PC-9 (cell line): ENCODE measurements at regions not wholly inside any gene's neighbourhood (a gene's known extent, or its start where the extent isn't known, plus 50 kb on each side); places are given as distances from the start of the nearest gene placed in this dataset.

ENCODE experiments used
- BruUV-seq: library from RNA; stranded (reverse); fragments of 400-500 nt; replicated peaks from 2 replicates; lab custom pipeline; 2021; lab: Mats Ljungman, UMichigan
- CTCF ChIA-PET: fragments of 300-600 bp; sonication (Branson Sonifier 250); formaldehyde crosslinking; loops from one replicate; lab custom pipeline; 2022; ENCODE audit warnings: antibody characterized with exemption; lab: Charles Lee
- POLR2A ChIA-PET: fragments of 300-600 bp; sonication (Branson Sonifier 250); formaldehyde crosslinking; loops from one replicate; lab custom pipeline; 2022; ENCODE audit warnings: antibody characterized with exemption; ENCODE audit not compliant: unreplicated experiment; lab: Charles Lee
- DNase-seq, 2 experiments: peaks; one replicate each; pipeline versions ENCODE4 v3.0.0 to v3.0.0-alpha.2; 2015 to 2022; ENCODE audit warnings: mixed read lengths in 1 of 2
- H2AFZ ChIP-seq: fragments of 200-600 bp; sonication (generic); 2 replicates; pipeline ENCODE4 v1.8.1; 2017; ENCODE audit warnings: antibody characterized with exemption
- H3F3A ChIP-seq: fragments of 200-600 bp; sonication (generic); 2 replicates; pipeline ENCODE4 v1.8.1; 2017; ENCODE audit warnings: antibody characterized with exemption, mild to moderate bottlenecking, low read depth; ENCODE audit not compliant: insufficient read depth
- H3K27ac ChIP-seq: fragments of 200-600 bp; sonication (generic); 2 replicates; pipeline ENCODE4 v1.6.1; 2016; ENCODE audit warnings: mixed run types
- H3K27me3 ChIP-seq: fragments of 200-600 bp; sonication (generic); 2 replicates; pipeline ENCODE4 v1.6.1; 2016; ENCODE audit warnings: low read depth, mixed run types; ENCODE audit not compliant: insufficient read depth
- H3K36me3 ChIP-seq: fragments of 200-600 bp; sonication (generic); 2 replicates; pipeline ENCODE4 v1.6.1; 2016; ENCODE audit warnings: low read depth, mixed run types
- H3K4me1 ChIP-seq: fragments of 200-600 bp; sonication (generic); replicated peaks from 2 replicates; pipeline ENCODE4 v1.6.1; 2016; ENCODE audit warnings: mixed run types; ENCODE audit not compliant: insufficient read depth
- H3K4me2 ChIP-seq: fragments of 200-600 bp; sonication (generic); 2 replicates; pipeline ENCODE4 v1.6.1; 2017; ENCODE audit warnings: mixed run types
- H3K4me3 ChIP-seq: fragments of 200-600 bp; sonication (generic); 2 replicates; pipeline ENCODE4 v1.6.1; 2016; ENCODE audit warnings: mixed run types
- H3K79me2 ChIP-seq: fragments of 200-600 bp; sonication (generic); 2 replicates; pipeline ENCODE4 v1.6.1; 2017; ENCODE audit warnings: low read depth, mixed run types
- H3K9me2 ChIP-seq: fragments of 200-600 bp; sonication (generic); 2 replicates; pipeline ENCODE4 v1.8.1; 2017; ENCODE audit warnings: mild to moderate bottlenecking; ENCODE audit not compliant: insufficient read depth
- H3K9me3 ChIP-seq: fragments of 200-600 bp; sonication (generic); 2 replicates; pipeline ENCODE4 v1.8.1; 2016; ENCODE audit warnings: low read depth; ENCODE audit not compliant: insufficient read depth
- H4K20me1 ChIP-seq: fragments of 200-600 bp; sonication (generic); 2 replicates; pipeline ENCODE4 v1.8.1; 2017; ENCODE audit not compliant: insufficient read depth
- CTCF ChIP-seq: fragments of 200-600 bp; sonication (generic); conservative IDR thresholded peaks from 2 replicates; pipeline ENCODE4 v1.6.1; 2017; ENCODE audit warnings: mixed run types, antibody characterized with exemption, mild to moderate bottlenecking, moderate library complexity
- EZH2 ChIP-seq: fragments of 200-600 bp; sonication (generic); IDR thresholded peaks from 2 replicates; pipeline ENCODE4 v1.8.0; 2017; ENCODE audit warnings: antibody characterized with exemption, low read depth
- intact Hi-C: fragments of 100-400 bp; cut with micrococcal nuclease; formaldehyde crosslinking; loops from one replicate; pipeline ENCODE4 v1.10.0; 2022; ENCODE audit not compliant: unreplicated experiment

- TF ChIP-seq EZH2 (no peak), CTCF (no peak)
- Histone ChIP-seq H3K27ac (no peak overlapping the region), H4K20me1 (no peaks in the 10 kb centered on the region), H3K4me2 (no peak overlapping the region), H3K9me2 (no peaks in the 10 kb centered on the region), H3F3A (no peaks in the 10 kb centered on the region), H3K27me3 (no peaks in the 10 kb centered on the region), H2AFZ (no peak overlapping the region), H3K79me2 (no peaks in the 10 kb centered on the region), H3K4me1 (no peaks in the 10 kb centered on the region), H3K36me3 (no peaks in the 10 kb centered on the region), H3K4me3 (no peak overlapping the region), H3K9me3 (no peaks in the 10 kb centered on the region)
- intact Hi-C loops, result no loop called here
- DNase-seq, result no peak
- ChIA-PET POLR2A (no interaction called here), CTCF (no interaction called here)
- BruUV-seq, result no TSS peak
These were observed 140.1 kb upstream of the ATP2B1 start for GRCh38 chr12:89848732-89849131.

- Histone ChIP-seq H3K4me3 (no peak overlapping the region), H3K9me2 (no peaks in the 10 kb centered on the region), H3K36me3 (no peaks in the 10 kb centered on the region), H3F3A (no peaks in the 10 kb centered on the region), H3K27me3 (no peaks in the 10 kb centered on the region), H4K20me1 (no peaks in the 10 kb centered on the region), H3K9me3 (no peaks in the 10 kb centered on the region), H3K4me2 (no peak overlapping the region), H2AFZ (no peak overlapping the region), H3K79me2 (no peaks in the 10 kb centered on the region), H3K27ac (no peak overlapping the region), H3K4me1 (no peaks in the 10 kb centered on the region)
- ChIA-PET POLR2A (no interaction called here), CTCF (no interaction called here)
- DNase-seq, result no peak
- intact Hi-C loops, result no loop called here
- TF ChIP-seq CTCF (no peak), EZH2 (no peak)
- BruUV-seq, result no TSS peak
These were observed 137.9 kb upstream of the ATP2B1 start for GRCh38 chr12:89846473-89847055.

GRCh38 chr12:89845767-89846166, 137.1 kb upstream of the ATP2B1 start:
- no peak for DNase-seq
- H3K4me3 ChIP-seq, result no peak overlapping the region
- H3K9me3 ChIP-seq, result no peaks in the 10 kb centered on the region
- no peaks in the 10 kb centered on the region for H3K79me2 ChIP-seq
- no TSS peak for BruUV-seq
- no peak for TF ChIP-seq EZH2
- TF ChIP-seq CTCF, result no peak
- H3K4me2 ChIP-seq, result no peak overlapping the region
- H3K9me2 ChIP-seq, result no peaks in the 10 kb centered on the region
- no peaks in the 10 kb centered on the region for H3K4me1 ChIP-seq
- CTCF ChIA-PET, result no interaction called here
- no peaks in the 10 kb centered on the region for H3K27me3 ChIP-seq
- no peaks in the 10 kb centered on the region for H3K36me3 ChIP-seq
- H3K27ac ChIP-seq, result no peak overlapping the region
- POLR2A ChIA-PET, result no interaction called here
- intact Hi-C loops, result no loop called here
- H2AFZ ChIP-seq, result no peak overlapping the region
- H4K20me1 ChIP-seq, result no peaks in the 10 kb centered on the region
- H3F3A ChIP-seq, result no peaks in the 10 kb centered on the region
